Activated CD4-positive, alpha-beta memory T cell treated with anti-CD3 and anti-CD28 coated beads for 36 hours (primary cell): ENCODE measurements at regions not wholly inside any gene's neighbourhood (a gene's known extent, or its start where the extent isn't known, plus 50 kb on each side); places are given as distances from the start of the nearest gene placed in this dataset.
"Not testable (repeated sequence)": the region's sequence is repeated elsewhere in the genome, so short reads cannot be mapped to it uniquely, and the experiment has no call there.

Experiments used
- CTCF ChIA-PET: fragments of 350-600 bp; sonication (Branson Sonifier 250); formaldehyde crosslinking; loops from one replicate; lab custom pipeline; 2021; ENCODE audit warnings: antibody characterized with exemption, inconsistent platforms; lab: Charles Lee
- POLR2A ChIA-PET: fragments of 350-600 bp; sonication (Branson Sonifier 250); formaldehyde crosslinking; loops from one replicate; lab custom pipeline; 2021; ENCODE audit warnings: antibody characterized with exemption; lab: Charles Lee
- DNase-seq: peaks from one replicate; pipeline ENCODE4 v3.0.0-alpha.2; 2020
- H3K27ac Mint-ChIP-seq: one replicate; pipeline ENCODE4 v1.8.0; 2021; ENCODE audit warnings: mixed read lengths
- H3K27me3 Mint-ChIP-seq: one replicate; pipeline ENCODE4 v1.8.0; 2021; ENCODE audit warnings: mixed read lengths
- H3K36me3 Mint-ChIP-seq: one replicate; pipeline ENCODE4 v1.8.0; 2021; ENCODE audit warnings: mixed read lengths
- H3K4me1 Mint-ChIP-seq: one replicate; pipeline ENCODE4 v1.8.0; 2021; ENCODE audit warnings: low read depth, mixed read lengths
- H3K4me3 Mint-ChIP-seq: one replicate; pipeline ENCODE4 v1.8.0; 2021; ENCODE audit warnings: mild to moderate bottlenecking, mixed read lengths
- H3K9me3 Mint-ChIP-seq: one replicate; pipeline ENCODE4 v1.8.0; 2021; ENCODE audit warnings: mixed read lengths
- intact Hi-C: fragments of 100-400 bp; cut with micrococcal nuclease; formaldehyde crosslinking; loops from one replicate; pipeline ENCODE4 v1.15.1; 2023

- no peak for DNase-seq
- ChIA-PET CTCF (no interaction called here), POLR2A (no interaction called here)
- H3K27ac Mint-ChIP-seq: no peak overlapping the region
- peaks cover 17% of the 10 kb centered on the region for H3K9me3 Mint-ChIP-seq
- no peaks in the 10 kb centered on the region for H3K27me3 Mint-ChIP-seq
- intact Hi-C loops: no loop called here
- H3K4me3 Mint-ChIP-seq: no peak overlapping the region
- H3K36me3 Mint-ChIP-seq: no peaks in the 10 kb centered on the region
- H3K4me1 Mint-ChIP-seq: no peaks in the 10 kb centered on the region
These were observed 314.1 kb upstream of the LRRC3B start for GRCh38 chr3:26308454-26308853.

GRCh38 chr3:26309536-26309935 lies 313.0 kb upstream of the LRRC3B start:
- H3K9me3 Mint-ChIP-seq: peaks cover 19% of the 10 kb centered on the region
- DNase-seq, intact Hi-C loops, CTCF ChIA-PET, H3K27ac Mint-ChIP-seq, H3K27me3 Mint-ChIP-seq, H3K4me1 Mint-ChIP-seq, H3K36me3 Mint-ChIP-seq, POLR2A ChIA-PET, H3K4me3 Mint-ChIP-seq: not testable (repeated sequence)

GRCh38 chr3:26312816-26313215 lies 309.8 kb upstream of the LRRC3B start:
- H3K27ac Mint-ChIP-seq: no peak overlapping the region
- no peaks in the 10 kb centered on the region for H3K4me1 Mint-ChIP-seq

GRCh38 chr3:26316472-26316871 lies 306.1 kb upstream of the LRRC3B start:
- intact Hi-C loops: no loop called here
- ChIA-PET CTCF (no interaction called here), POLR2A (no interaction called here)
- Mint-ChIP-seq H3K36me3 (no peaks in the 10 kb centered on the region), H3K27me3 (no peaks in the 10 kb centered on the region), H3K4me1 (no peaks in the 10 kb centered on the region), H3K4me3 (no peak overlapping the region), H3K9me3 (peaks cover 18% of the 10 kb centered on the region), H3K27ac (no peak overlapping the region)
- no peak for DNase-seq

More at GRCh38 chr3:26312816-26313215, 309.8 kb upstream of the LRRC3B start:
- Mint-ChIP-seq H3K4me3 (no peak overlapping the region), H3K9me3 (peaks cover 30% of the 10 kb centered on the region), H3K36me3 (no peaks in the 10 kb centered on the region), H3K27me3 (no peaks in the 10 kb centered on the region)
- ChIA-PET POLR2A (no interaction called here), CTCF (no interaction called here)
- no peak for DNase-seq
- intact Hi-C loops: no loop called here

GRCh38 chr3:26323741-26324140 lies 298.8 kb upstream of the LRRC3B start:
- POLR2A ChIA-PET, intact Hi-C loops: not testable (repeated sequence)

GRCh38 chr3:26340001-26340400 lies 282.6 kb upstream of the LRRC3B start:
- no peaks in the 10 kb centered on the region for H3K36me3 Mint-ChIP-seq
- POLR2A ChIA-PET: no interaction called here
- H3K4me3 Mint-ChIP-seq: no peak overlapping the region
- H3K9me3 Mint-ChIP-seq: no peaks in the 10 kb centered on the region
- H3K27ac Mint-ChIP-seq: no peak overlapping the region
- no peak for DNase-seq
- intact Hi-C loops: no loop called here
- CTCF ChIA-PET: no interaction called here
- no peaks in the 10 kb centered on the region for H3K4me1 Mint-ChIP-seq
- H3K27me3 Mint-ChIP-seq: no peaks in the 10 kb centered on the region

More at GRCh38 chr3:26323741-26324140, 298.8 kb upstream of the LRRC3B start:
- H3K27me3 Mint-ChIP-seq, DNase-seq, H3K9me3 Mint-ChIP-seq, H3K4me3 Mint-ChIP-seq, H3K36me3 Mint-ChIP-seq, H3K4me1 Mint-ChIP-seq, CTCF ChIA-PET, H3K27ac Mint-ChIP-seq: not testable (repeated sequence)

GRCh38 chr3:26343647-26344046 lies 278.9 kb upstream of the LRRC3B start:
- Mint-ChIP-seq H3K27me3 (no peaks in the 10 kb centered on the region), H3K4me1 (no peaks in the 10 kb centered on the region), H3K36me3 (no peaks in the 10 kb centered on the region), H3K27ac (no peak overlapping the region), H3K4me3 (no peak overlapping the region), H3K9me3 (peaks cover 5% of the 10 kb centered on the region)
- intact Hi-C loops: no loop called here
- POLR2A ChIA-PET: no interaction called here
- DNase-seq: no peak
- CTCF ChIA-PET: no interaction called here

- no peak for DNase-seq
- intact Hi-C loops: loop anchor here (1.0 kb wide), 1 partner anchor 25 kb away; no protein-coding TSS in a partner anchor
- POLR2A ChIA-PET: no interaction called here
- Mint-ChIP-seq H3K4me1 (no peaks in the 10 kb centered on the region), H3K9me3 (peaks cover 8% of the 10 kb centered on the region), H3K36me3 (no peaks in the 10 kb centered on the region), H3K4me3 (no peak overlapping the region), H3K27me3 (no peaks in the 10 kb centered on the region), H3K27ac (no peak overlapping the region)
- CTCF ChIA-PET: no interaction called here
These were observed 277.0 kb upstream of the LRRC3B start for GRCh38 chr3:26345613-26346012.

- Mint-ChIP-seq H3K4me3 (no peak overlapping the region), H3K27me3 (no peaks in the 10 kb centered on the region), H3K36me3 (no peaks in the 10 kb centered on the region), H3K27ac (no peak overlapping the region), H3K4me1 (no peaks in the 10 kb centered on the region), H3K9me3 (peaks cover 15% of the 10 kb centered on the region)
- DNase-seq: no peak
- intact Hi-C loops: no loop called here
- ChIA-PET CTCF (no interaction called here), POLR2A (no interaction called here)
These were observed 276.1 kb upstream of the LRRC3B start for GRCh38 chr3:26346497-26346896.

- intact Hi-C loops: no loop called here
- H3K36me3 Mint-ChIP-seq: no peaks in the 10 kb centered on the region
- ChIA-PET POLR2A (no interaction called here), CTCF (no interaction called here)
- no peak overlapping the region for H3K27ac Mint-ChIP-seq
- no peaks in the 10 kb centered on the region for H3K27me3 Mint-ChIP-seq
- DNase-seq: no peak
- no peak overlapping the region for H3K4me3 Mint-ChIP-seq
- H3K4me1 Mint-ChIP-seq: no peaks in the 10 kb centered on the region
- peaks cover 15% of the 10 kb centered on the region for H3K9me3 Mint-ChIP-seq
These were observed 275.4 kb upstream of the LRRC3B start for GRCh38 chr3:26347150-26347549.

GRCh38 chr3:26350853-26351252 lies 271.7 kb upstream of the LRRC3B start:
- Mint-ChIP-seq H3K4me1 (no peaks in the 10 kb centered on the region), H3K9me3 (peaks cover 15% of the 10 kb centered on the region), H3K27ac (no peak overlapping the region), H3K4me3 (no peak overlapping the region), H3K36me3 (no peaks in the 10 kb centered on the region), H3K27me3 (no peaks in the 10 kb centered on the region)
- DNase-seq: no peak
- CTCF ChIA-PET: no interaction called here
- POLR2A ChIA-PET: no interaction called here
- intact Hi-C loops: no loop called here

- Mint-ChIP-seq H3K9me3 (peaks cover 10% of the 10 kb centered on the region), H3K36me3 (no peaks in the 10 kb centered on the region), H3K27me3 (no peaks in the 10 kb centered on the region), H3K4me1 (no peaks in the 10 kb centered on the region), H3K4me3 (no peak overlapping the region), H3K27ac (no peak overlapping the region)
- CTCF ChIA-PET: no interaction called here
- DNase-seq: no peak
- intact Hi-C loops: no loop called here
- POLR2A ChIA-PET: no interaction called here
These were observed 269.5 kb upstream of the LRRC3B start for GRCh38 chr3:26353097-26353496.

GRCh38 chr3:26358405-26358804 lies 264.2 kb upstream of the LRRC3B start:
- H3K27me3 Mint-ChIP-seq: no peaks in the 10 kb centered on the region

More at GRCh38 chr3:26358405-26358804, 264.2 kb upstream of the LRRC3B start:
- DNase-seq: no peak
- ChIA-PET CTCF (no interaction called here), POLR2A (no interaction called here)
- Mint-ChIP-seq H3K36me3 (no peaks in the 10 kb centered on the region), H3K4me1 (no peaks in the 10 kb centered on the region), H3K27ac (no peak overlapping the region), H3K4me3 (no peak overlapping the region), H3K9me3 (peaks cover 3% of the 10 kb centered on the region)
- intact Hi-C loops: no loop called here
